ENCODE measurements at regions not wholly inside any gene's neighbourhood (a gene's known extent, or its start where the extent isn't known, plus 50 kb on each side); places are given as distances from the start of the nearest gene placed in this dataset.
"Not testable (repeated sequence)": the region's sequence is repeated elsewhere in the genome, so short reads cannot be mapped to it uniquely, and the experiment has no call there.

DNA sequence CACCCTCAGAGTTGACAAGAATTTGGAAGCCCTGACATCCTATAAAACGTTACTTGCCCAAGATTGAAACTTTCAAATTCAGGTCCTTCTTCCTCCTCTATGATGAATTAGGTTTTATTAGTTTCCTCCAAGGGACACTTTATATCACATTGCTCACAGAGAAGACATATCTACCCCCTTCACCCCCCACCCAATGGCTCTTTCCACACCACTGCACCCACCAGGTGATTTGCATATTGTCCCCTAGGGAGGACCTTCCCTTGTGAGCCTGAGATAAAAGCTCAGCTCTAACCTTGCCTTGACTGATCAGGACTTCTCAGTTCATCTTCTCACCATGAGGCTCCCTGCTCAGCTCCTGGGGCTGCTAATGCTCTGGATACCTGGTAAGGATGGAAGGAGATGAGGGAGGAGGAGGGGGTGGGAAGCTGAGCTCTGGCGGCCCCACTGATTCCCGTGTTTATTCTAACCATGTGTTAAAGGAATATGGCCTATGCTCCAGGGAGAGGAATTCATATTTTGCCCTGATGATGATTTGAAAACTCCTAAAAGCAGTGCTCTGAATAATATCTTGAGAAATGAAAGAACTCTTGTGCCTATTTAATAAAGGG, 1255.8 kb downstream of the RPIA start:
- not testable (repeated sequence) for TF ChIP-seq CTCF (optimal IDR thresholded peaks at IDR 0.05 in 1 of 3, IDR thresholded peaks at IDR 0.05 in 1 of 3, conservative IDR thresholded peaks at IDR 0.05 in 1 of 3; ENCODE audit: extremely low read depth in 1 of 3, insufficient read depth in 2 of 3, low read length in 3 of 3); EZH2 (IDR thresholded peaks at IDR 0.05; ENCODE audit: low read length)

Measured in keratinocyte (primary cell).